ENCODE measurements at regions not wholly inside any gene's neighbourhood (a gene's known extent, or its start where the extent isn't known, plus 50 kb on each side); places are given as distances from the start of the nearest gene placed in this dataset.

- Histone ChIP-seq H3K9ac (no peak overlapping the region), H3K79me2 (ENCODE audit: insufficient read depth) (no peaks in the 10 kb centered on the region), H3K9me2 (no peaks in the 10 kb centered on the region), H3K4me3 (ENCODE audit: low read depth in 2 of 2, low read length in 1 of 2) (no peak overlapping the region), H3K4me1 (ENCODE audit: control insufficient read depth in 1 of 2, insufficient read depth in 2 of 2, low read depth in 1 of 2, low read length in 1 of 2) (no peaks in the 10 kb centered on the region), H3K9me3 (0 out of 2 replicates have a peak, but pooled peaks cover 6% of the 10 kb centered on the region), H3K4me2 (no peak overlapping the region), H3K27me3 (ENCODE audit: insufficient read depth) (no peaks in the 10 kb centered on the region), H4K20me1 (ENCODE audit: insufficient read depth) (no peaks in the 10 kb centered on the region), H3K27ac (ENCODE audit: low read depth in 2 of 2, low read length in 1 of 2) (no peak overlapping the region), H3F3A (replicated peaks; ENCODE audit: insufficient read depth) (no peaks in the 10 kb centered on the region), H2AFZ (ENCODE audit: low read depth) (no peak overlapping the region), H3K36me3 (replicated peaks in 1 of 2; ENCODE audit: control insufficient read depth in 1 of 2, insufficient read depth in 2 of 2, low read length in 1 of 2) (no peaks in the 10 kb centered on the region)
- POLR2A ChIA-PET = no interaction called here
- CTCF ChIA-PET = no interaction called here
- TF ChIP-seq NFIC (IDR thresholded peaks at IDR 0.05; ENCODE audit: borderline replicate concordance) (no peak), SIN3A (IDR thresholded peaks at IDR 0.05; ENCODE audit: borderline replicate concordance, low read depth, low read length) (no peak), EZH2phosphoT487 (IDR thresholded peaks at IDR 0.05; ENCODE audit: borderline replicate concordance, low read depth) (no peak)
- DNase-seq = no peak
- 32% methylated on average over 2 of the region's 2 CpGs for WGBS (ENCODE audit: low lambda C conversion rate)
Observed at GRCh38 chr2:123578016-123578415, 447.1 kb upstream of the CNTNAP5 start.

- no peaks in the 10 kb centered on the region for H3F3A ChIP-seq (replicated peaks; ENCODE audit: insufficient read depth)
- DNase-seq = no peak
- no peaks in the 10 kb centered on the region for H3K4me1 ChIP-seq (ENCODE audit: control insufficient read depth in 1 of 2, insufficient read depth in 2 of 2, low read depth in 1 of 2, low read length in 1 of 2)
- H3K4me2 ChIP-seq = no peak overlapping the region
- no peak overlapping the region for H3K9ac ChIP-seq
- CTCF ChIA-PET = interaction anchor here (0.9 kb wide), 1 partner anchor 11 kb away, joined by 3 read pairs; no protein-coding TSS in a partner anchor
- POLR2A ChIA-PET = no interaction called here
- H3K9me3 ChIP-seq = no peaks in the 10 kb centered on the region; the same call in 1 of the 2 replicates
- TF ChIP-seq, protein P1, sequence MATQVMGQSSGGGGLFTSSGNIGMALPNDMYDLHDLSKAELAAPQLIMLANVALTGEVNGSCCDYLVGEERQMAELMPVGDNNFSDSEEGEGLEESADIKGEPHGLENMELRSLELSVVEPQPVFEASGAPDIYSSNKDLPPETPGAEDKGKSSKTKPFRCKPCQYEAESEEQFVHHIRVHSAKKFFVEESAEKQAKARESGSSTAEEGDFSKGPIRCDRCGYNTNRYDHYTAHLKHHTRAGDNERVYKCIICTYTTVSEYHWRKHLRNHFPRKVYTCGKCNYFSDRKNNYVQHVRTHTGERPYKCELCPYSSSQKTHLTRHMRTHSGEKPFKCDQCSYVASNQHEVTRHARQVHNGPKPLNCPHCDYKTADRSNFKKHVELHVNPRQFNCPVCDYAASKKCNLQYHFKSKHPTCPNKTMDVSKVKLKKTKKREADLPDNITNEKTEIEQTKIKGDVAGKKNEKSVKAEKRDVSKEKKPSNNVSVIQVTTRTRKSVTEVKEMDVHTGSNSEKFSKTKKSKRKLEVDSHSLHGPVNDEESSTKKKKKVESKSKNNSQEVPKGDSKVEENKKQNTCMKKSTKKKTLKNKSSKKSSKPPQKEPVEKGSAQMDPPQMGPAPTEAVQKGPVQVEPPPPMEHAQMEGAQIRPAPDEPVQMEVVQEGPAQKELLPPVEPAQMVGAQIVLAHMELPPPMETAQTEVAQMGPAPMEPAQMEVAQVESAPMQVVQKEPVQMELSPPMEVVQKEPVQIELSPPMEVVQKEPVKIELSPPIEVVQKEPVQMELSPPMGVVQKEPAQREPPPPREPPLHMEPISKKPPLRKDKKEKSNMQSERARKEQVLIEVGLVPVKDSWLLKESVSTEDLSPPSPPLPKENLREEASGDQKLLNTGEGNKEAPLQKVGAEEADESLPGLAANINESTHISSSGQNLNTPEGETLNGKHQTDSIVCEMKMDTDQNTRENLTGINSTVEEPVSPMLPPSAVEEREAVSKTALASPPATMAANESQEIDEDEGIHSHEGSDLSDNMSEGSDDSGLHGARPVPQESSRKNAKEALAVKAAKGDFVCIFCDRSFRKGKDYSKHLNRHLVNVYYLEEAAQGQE (IDR thresholded peaks at IDR 0.05; ENCODE audit: low read depth, low read length) = no peak
- no peak for TF ChIP-seq GATA2 (CRISPR knock-in tag; IDR thresholded peaks at IDR 0.05)
- no peak for TF ChIP-seq TAF1 (IDR thresholded peaks at IDR 0.05; ENCODE audit: borderline replicate concordance, low read depth, low read length)
- TF ChIP-seq EP300 (IDR thresholded peaks at IDR 0.05; ENCODE audit: borderline replicate concordance in 1 of 2, low read depth in 1 of 2, low read length in 1 of 2) = no peak
- no peaks in the 10 kb centered on the region for H3K79me2 ChIP-seq (ENCODE audit: insufficient read depth)
- no peaks in the 10 kb centered on the region for H3K27me3 ChIP-seq (ENCODE audit: insufficient read depth)
- no peak overlapping the region for H2AFZ ChIP-seq (ENCODE audit: low read depth)
- no peaks in the 10 kb centered on the region for H3K9me2 ChIP-seq
- H3K27ac ChIP-seq (ENCODE audit: low read depth in 2 of 2, low read length in 1 of 2) = no peak overlapping the region
- WGBS (ENCODE audit: low lambda C conversion rate) = 8% methylated on average over 1 of the region's 1 CpG
- no peak overlapping the region for H3K4me3 ChIP-seq (ENCODE audit: low read depth in 2 of 2, low read length in 1 of 2)
- no peaks in the 10 kb centered on the region for H4K20me1 ChIP-seq (ENCODE audit: insufficient read depth)
- no peaks in the 10 kb centered on the region for H3K36me3 ChIP-seq (replicated peaks in 1 of 2; ENCODE audit: control insufficient read depth in 1 of 2, insufficient read depth in 2 of 2, low read length in 1 of 2)
Observed at GRCh38 chr2:123596621-123597020, 428.5 kb upstream of the CNTNAP5 start.

DNA sequence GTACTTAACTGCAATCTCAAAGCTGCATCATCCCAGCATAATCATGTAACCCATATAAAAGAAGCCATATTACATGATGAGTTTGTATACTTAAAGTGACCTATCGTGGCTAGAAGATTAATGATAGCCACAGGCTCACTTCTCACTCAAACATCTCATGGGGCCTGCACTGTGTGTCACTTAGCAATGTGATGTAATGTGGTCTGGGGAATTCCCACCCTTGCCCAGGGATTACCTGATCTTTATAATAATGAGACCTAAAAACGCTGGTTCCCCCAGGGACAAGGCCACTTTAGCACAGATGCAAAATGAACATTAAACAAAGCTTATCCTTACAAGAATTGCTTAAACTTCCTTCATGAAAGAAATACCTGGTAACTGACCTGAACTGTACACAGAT lies 427.1 kb upstream of the CNTNAP5 start:
- Histone ChIP-seq H3K9me3 (no peaks in the 10 kb centered on the region; the same call in 1 of the 2 replicates), H3K36me3 (replicated peaks in 1 of 2; ENCODE audit: control insufficient read depth in 1 of 2, insufficient read depth in 2 of 2, low read length in 1 of 2) (no peaks in the 10 kb centered on the region), H3K9me2 (no peaks in the 10 kb centered on the region), H3K9ac (no peak overlapping the region), H3F3A (replicated peaks; ENCODE audit: insufficient read depth) (no peaks in the 10 kb centered on the region), H3K4me2 (no peak overlapping the region), H3K4me1 (ENCODE audit: control insufficient read depth in 1 of 2, insufficient read depth in 2 of 2, low read depth in 1 of 2, low read length in 1 of 2) (no peaks in the 10 kb centered on the region), H3K27me3 (ENCODE audit: insufficient read depth) (no peaks in the 10 kb centered on the region), H2AFZ (ENCODE audit: low read depth) (no peak overlapping the region), H4K20me1 (ENCODE audit: insufficient read depth) (no peaks in the 10 kb centered on the region), H3K79me2 (ENCODE audit: insufficient read depth) (no peaks in the 10 kb centered on the region), H3K27ac (ENCODE audit: low read depth in 2 of 2, low read length in 1 of 2) (no peak overlapping the region), H3K4me3 (ENCODE audit: low read depth in 2 of 2, low read length in 1 of 2) (no peak overlapping the region)
- DNase-seq = no peak
- TF ChIP-seq MXI1 (IDR thresholded peaks at IDR 0.05; ENCODE audit: low read depth, low read length) (no peak), FOXM1 (IDR thresholded peaks at IDR 0.05; ENCODE audit: low read depth) (no peak), TCF12 (IDR thresholded peaks at IDR 0.05) (no peak), SIN3A (IDR thresholded peaks at IDR 0.05; ENCODE audit: borderline replicate concordance, low read depth, low read length) (no peak), RXRA (IDR thresholded peaks at IDR 0.05; ENCODE audit: borderline replicate concordance, low read depth) (no peak), RCOR1 (IDR thresholded peaks at IDR 0.05; ENCODE audit: low read length) (no peak), RFX5 (IDR thresholded peaks at IDR 0.05; ENCODE audit: low read length) (no peak), JUND (IDR thresholded peaks at IDR 0.05) (no peak)
- TF ChIP-seq, protein P2, sequence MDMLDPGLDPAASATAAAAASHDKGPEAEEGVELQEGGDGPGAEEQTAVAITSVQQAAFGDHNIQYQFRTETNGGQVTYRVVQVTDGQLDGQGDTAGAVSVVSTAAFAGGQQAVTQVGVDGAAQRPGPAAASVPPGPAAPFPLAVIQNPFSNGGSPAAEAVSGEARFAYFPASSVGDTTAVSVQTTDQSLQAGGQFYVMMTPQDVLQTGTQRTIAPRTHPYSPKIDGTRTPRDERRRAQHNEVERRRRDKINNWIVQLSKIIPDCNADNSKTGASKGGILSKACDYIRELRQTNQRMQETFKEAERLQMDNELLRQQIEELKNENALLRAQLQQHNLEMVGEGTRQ (IDR thresholded peaks at IDR 0.05; ENCODE audit: borderline replicate concordance, low read depth, low read length) = no peak
- POLR2A ChIA-PET = no interaction called here
- 3% methylated on average over 2 of the region's 2 CpGs for WGBS (ENCODE audit: low lambda C conversion rate)
- CTCF ChIA-PET = no interaction called here

All from SK-N-SH (cell line).